Left kidney (tissue), 1 donor: ENCODE measurements at regions not wholly inside any gene's neighbourhood (a gene's known extent, or its start where the extent isn't known, plus 50 kb on each side); places are given as distances from the start of the nearest gene placed in this dataset.

ENCODE experiments used
- DNase-seq: peaks from one replicate; pipeline ENCODE4 v3.0.0-alpha.2; 2013

DNA sequence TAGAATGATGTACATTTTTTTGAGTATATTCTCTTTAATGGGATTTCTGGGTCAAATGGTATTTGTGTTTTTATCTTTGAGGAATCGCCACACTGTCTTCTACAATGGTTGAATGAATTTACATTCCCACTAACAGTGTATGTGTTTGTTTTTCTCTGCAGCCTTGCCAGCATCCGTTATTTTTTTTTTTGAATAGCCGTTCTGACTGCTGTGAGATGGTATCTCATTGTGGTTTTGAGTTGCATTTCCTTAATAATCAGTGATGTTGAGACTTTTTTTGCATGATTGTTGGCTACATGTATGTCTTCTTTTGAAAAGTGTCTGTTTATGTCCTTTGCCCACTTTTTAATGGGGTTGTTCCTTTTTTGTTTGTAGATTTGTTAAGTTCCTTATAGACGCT, 172.7 kb upstream of the CDH8 start:
- no peak for DNase-seq

- no peak for DNase-seq
Measured at GRCh38 chr16:62205459-62205858, 169.2 kb upstream of the CDH8 start.

DNA sequence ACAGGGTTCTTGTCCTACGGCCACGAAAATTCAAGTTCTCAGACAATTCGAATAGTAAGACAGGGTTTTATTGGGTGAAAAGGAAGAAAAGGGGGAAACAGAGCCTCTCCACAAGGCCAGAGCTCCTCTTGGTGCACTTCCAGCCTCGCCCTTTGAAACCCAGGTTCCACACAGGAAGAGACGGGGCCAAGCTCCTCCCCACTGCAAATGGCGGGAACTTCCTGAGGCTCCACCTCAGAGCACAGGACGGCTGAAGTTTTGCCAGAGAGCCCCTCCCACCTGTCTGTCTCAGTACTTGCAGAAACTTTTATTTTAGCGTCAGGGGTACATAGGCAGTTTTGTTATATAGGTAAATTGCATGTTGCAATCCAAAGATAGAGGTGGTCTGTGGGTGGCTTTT, 165.7 kb upstream of the CDH8 start:
- DNase-seq = no peak

- no peak for DNase-seq
Measured at GRCh38 chr16:62194828-62195227, 158.6 kb upstream of the CDH8 start.

- peak; percentile 11 for DNase-seq
Measured at GRCh38 chr16:62190426-62190825, 154.2 kb upstream of the CDH8 start.

- no peak for DNase-seq
Measured at GRCh38 chr16:62177351-62178203, 141.3 kb upstream of the CDH8 start.

DNA sequence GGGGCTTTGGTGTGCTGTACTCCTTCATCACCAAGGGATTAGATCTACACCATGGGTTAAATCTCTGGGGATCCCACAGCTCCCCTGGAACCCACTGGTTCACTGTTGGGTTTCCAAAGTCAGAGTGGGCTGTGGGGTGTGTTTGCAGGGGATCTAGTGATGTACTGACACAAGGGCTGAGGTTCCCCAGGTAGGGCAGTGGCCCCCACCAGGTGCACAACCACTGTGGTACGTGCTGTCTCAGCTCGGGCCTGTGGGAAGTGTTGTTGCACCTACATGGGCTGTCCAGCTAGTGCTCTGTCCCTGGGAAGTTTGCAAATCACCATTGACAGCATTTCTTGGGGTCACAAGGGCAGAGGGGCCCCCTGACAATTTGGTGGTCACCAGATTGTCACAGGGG, 134.4 kb upstream of the CDH8 start:
- no peak for DNase-seq

- DNase-seq = no peak
Measured at GRCh38 chr16:62167551-62167950, 131.3 kb upstream of the CDH8 start.

DNA sequence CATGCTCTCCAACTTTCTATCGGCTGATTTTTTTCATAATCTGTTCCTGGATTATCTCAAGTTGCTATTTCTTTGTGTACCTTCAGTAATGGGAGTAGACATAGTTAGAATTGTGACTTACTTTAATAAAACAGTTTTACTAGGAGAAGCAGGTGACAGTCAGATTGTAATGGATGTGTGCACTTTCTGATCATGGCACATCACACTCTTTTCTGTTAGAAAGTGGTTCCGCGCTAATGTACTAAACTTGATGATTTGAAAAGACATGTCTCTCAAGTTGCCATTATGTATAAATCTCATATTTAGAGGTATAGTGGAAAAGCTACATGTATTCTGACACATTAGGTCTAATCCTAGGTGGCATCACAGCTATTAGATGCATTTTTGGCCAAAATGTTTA, 121.3 kb upstream of the CDH8 start:
- DNase-seq = no peak

- no peak for DNase-seq
Measured at GRCh38 chr16:62156971-62157370, 120.7 kb upstream of the CDH8 start.

DNA sequence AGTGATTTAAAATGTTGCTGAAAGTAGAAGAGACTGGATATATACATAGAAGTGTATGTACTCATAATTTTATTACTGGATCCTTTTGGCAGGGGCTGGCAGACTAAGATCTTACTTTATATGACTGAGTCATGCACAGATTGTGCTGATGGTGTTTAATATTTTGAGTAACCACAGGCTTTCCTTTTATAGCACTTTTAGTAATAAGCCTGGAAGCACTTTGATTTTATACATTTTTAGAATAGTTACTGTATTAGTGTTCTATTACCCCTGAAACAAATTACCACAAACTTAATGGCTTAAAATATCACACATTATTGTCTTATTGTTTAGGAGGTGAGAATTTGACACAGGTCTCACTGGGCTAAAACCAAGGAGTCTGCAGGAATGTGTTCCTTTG, 113.4 kb upstream of the CDH8 start:
- DNase-seq = no peak

DNA sequence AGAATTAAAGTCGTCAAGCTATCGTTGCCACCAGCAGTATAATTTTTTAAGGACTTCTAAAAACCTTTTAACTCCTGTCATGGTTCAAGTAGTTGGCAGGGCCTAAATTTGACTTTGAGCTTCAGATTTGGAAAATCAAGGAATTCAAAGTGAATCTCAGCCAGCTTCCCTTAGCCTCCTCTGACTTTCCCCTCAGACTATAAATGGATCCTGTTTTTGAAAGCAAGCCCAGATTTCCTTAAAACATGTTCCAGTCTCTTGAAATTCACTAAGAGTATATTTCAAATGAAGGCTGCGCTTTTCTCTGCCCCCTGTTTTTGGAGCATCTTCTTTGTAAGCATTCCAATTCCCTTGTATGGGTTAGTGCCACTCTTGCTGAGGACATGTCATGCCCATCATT, 101.8 kb upstream of the CDH8 start:
- no peak for DNase-seq

DNA sequence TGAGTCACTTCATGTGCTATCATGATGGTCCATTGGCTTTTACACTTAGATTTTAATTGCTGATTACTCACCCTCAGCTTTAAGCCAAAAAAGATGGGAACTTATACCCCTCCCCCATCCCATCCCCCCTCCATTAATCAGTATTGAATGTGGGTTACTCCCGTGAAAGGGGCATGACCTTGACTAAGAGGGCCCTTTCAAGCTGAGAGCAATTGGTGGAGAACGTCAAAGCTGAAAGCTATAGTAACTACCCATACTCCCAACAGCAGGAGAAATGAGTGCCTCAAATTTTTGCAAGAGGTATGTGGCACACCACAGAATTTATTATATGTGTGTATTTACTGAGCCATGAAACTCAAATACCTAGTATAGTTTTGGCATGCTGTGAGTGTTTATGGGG, 99.7 kb upstream of the CDH8 start:
- no peak for DNase-seq

DNA sequence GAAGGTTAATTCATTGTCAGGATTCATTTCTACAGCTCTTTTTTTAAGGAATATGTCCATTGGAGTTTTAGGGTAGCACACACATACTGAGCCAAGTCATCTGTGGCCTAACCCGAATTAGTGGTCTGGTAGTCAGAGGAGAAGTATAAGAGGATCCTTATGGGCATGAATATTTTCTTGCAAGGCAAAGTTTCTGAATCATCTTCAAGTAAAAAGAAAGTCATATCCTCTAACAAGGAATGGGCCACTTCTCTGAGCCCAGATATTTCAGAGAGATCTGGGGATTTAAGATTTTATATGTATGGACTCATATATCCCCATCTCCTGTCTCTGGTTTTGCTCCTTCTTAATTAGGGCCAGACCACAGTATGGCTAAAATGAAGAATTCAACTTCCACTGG, 99.2 kb upstream of the CDH8 start:
- DNase-seq = no peak

- no peak for DNase-seq
Measured at GRCh38 chr16:62130101-62130500, 93.9 kb upstream of the CDH8 start.

DNA sequence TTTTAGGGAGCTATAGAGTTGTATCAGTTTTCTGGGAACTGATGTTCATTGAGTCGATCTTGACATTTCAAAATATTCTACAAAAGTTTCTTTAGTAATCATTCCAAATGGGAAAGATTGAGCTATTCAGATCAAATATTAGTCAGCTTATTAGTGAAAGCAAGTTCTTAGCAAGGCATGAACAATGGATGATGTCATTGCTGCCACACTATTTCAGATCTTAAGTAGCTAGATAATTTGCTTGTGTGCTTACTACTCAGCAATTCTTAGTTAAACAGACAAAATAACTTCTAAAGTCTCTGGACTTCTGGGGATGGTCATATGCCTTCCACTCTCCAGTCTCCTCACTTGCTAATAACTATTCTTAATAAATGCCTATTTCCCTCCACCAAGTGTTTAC, 69.0 kb upstream of the CDH8 start:
- DNase-seq = no peak

- DNase-seq = no peak
Measured at GRCh38 chr16:62102588-62102987, 66.3 kb upstream of the CDH8 start.

- DNase-seq = no peak
Measured at GRCh38 chr16:62100651-62101050, 64.4 kb upstream of the CDH8 start.

- DNase-seq = no peak
Measured at GRCh38 chr16:62089715-62090114, 53.5 kb upstream of the CDH8 start.

GRCh38 chr16:62088731-62089410, 52.6 kb upstream of the CDH8 start:
- DNase-seq = no peak
